Astrocyte of the hippocampus (primary cell): ENCODE measurements at regions not wholly inside any gene's neighbourhood (a gene's known extent, or its start where the extent isn't known, plus 50 kb on each side); places are given as distances from the start of the nearest gene placed in this dataset.

Experiments used
- DNase-seq: peaks from one replicate; pipeline ENCODE4 v3.0.0; 2011; ENCODE audit warnings: low read depth, low spot score

DNA sequence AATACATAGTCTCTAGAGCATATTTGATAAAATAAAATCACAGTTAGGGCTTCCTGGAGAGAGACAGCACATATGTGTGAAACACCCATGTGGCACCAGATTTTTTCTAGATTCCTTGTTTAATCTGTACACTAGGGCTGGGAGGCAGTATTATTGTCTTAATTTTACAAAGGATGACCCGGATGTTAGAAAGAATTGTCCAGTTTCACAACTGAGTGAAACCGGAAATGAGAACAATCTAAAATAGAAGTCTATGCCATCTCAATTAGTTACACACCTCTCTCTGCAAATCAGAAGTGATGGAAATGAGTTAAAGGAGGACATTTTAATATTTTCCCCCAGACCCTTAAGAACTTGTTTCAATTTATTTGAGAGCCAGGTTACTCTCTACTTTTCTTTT is 463.7 kb upstream of the DSEL start:
- no peak for DNase-seq

DNA sequence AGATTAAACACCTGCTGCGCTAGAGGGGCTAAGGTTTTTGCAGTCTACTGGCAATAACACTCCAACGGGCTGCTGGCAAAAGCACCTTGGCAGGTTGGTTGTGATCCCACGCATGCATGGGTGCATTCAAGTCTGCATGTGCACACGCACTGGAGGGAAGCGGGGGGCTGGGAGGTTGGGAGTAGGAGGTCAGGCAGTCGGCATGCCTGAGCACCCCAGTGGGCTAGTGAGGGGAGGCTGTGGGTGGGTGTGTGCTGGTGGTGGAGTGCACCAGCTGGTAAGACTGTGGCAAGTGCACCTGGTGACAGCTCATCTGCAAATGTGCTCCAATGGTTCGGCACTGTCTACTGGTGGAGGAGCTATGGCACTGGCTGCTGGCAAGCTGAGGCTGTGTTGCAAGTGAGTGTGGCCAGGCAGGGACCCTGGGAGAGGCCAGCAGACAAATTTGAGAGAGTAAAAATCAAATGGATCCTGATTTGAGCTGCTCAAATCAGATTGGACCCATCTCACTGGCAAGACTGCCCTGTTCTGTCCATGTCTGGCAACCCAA is 460.6 kb upstream of the DSEL start:
- DNase-seq: no peak

DNA sequence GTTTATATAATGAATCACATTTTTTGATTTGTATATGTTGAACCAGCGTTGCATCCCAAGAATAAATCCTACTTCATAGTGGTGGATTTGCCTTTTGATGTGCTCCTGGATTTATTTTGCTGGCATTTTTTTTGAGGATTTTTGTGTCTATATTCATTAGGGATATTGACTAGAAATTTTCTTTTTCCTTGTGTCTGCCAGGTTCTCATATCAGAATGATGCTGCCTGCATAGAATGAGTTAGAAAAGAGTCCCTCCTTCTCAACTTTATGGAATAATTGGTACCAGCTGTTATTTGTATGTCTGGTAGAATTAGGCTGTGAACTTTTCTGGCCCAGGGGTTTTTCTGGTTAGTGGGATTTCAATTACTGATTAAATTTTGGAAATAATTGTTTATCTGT is 457.4 kb upstream of the DSEL start:
- no peak for DNase-seq

DNA sequence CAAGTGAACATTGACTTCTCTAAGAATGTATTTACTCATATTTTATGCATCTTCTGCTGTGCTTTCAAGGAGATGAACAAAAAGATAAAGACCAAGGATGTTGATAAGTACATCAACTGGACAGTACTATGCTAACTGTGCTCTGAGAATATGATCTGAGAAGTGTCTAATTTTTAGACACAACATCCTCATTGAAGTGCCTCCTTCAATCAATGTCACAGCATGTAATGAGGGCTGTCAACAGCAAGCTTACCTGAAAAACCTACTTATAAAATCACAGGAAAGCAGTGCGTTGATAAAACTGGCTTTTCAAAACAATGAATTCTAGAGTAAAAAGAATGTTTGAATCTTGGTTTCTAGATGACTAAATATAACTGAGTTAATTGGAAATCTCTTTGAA is 452.9 kb upstream of the DSEL start:
- DNase-seq: no peak

DNA sequence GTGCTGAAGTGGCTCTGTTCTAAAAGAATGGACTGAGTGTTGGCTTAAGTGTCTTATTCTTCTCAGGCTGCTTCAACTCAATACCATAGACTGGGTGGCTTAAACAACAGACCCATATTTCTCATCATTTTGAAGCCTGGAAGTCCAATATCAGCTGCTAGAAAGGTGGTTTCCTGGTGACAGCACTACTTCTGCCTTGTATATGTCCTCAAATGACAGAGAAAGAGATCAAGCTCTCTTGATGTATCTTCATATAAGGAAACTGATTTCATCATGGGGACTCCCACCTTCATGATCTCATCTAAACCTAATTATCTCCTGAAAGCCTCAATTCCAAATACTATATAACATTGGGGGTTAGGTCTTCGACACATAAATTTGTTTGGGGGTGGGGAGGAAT is 449.7 kb upstream of the DSEL start:
- DNase-seq: no peak

DNA sequence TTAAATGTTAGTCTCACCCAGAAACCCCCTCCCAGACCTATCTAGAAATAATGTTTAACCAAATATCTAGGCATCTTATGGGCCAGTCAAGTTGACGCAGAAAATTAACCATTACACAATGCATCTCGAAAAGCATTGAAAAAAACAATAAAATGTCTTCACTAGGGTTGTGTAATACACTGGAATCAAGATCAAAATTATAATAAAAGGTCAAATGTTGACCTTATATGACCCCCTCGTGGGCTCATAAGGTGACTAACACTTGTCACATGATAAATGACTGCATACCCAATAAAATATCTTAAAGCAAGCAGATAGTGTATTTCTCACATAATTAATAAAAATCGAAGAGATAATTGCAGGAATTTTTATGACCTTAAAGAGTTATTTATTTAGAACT is 447.9 kb upstream of the DSEL start:
- no peak for DNase-seq

DNA sequence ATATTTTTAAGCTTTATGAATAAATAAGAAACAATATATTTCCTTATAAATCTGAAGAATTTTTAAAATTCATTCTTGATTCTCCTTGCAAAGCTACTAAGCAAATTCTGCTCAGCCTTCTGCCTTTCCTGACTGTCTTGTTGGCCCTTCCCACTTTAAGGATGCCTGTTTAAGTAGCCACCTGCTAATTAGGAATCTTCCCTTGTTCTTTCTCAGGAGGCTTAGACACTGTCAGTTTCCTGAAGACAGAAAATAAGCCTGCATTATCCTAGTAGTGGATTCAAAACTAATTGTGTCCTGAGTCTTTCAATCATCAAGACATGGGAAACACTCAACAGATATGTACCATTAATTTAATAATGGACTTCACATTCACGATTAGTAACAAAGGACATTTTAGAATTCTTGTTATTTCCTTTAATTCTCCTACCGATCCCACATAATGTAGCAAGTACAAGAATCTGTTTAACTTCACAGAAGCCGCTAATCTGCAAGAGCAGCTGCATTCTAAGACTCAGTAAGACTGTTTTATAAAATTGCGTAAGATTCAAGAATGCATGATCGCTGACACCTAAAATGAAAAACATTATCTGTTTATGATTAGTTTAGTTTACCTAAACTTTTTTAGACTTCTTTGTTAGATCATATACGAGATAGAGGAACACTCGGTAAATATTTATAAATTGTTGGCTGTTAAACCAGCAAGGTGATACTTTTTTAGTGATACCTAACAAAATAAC is 445.4 kb upstream of the DSEL start:
- no peak for DNase-seq

DNA sequence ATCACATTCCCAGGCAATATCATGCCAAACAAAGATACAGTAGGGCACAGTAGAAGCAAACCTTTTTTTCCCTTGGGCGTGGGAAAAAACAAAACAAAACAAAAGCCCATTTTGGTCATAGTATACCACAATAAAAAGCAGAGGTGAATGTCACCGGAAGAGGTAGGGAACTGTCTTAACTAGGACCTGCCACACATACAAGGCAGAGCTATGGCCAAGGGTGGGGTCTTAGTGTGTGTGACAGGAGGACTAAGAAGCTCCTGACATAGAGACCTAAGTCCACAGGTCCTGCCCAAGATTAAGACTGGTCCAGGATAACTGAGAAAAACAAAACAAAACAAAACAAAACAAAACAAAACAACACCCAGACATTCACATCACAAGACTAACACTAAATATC is 441.2 kb upstream of the DSEL start:
- DNase-seq: no peak

DNA sequence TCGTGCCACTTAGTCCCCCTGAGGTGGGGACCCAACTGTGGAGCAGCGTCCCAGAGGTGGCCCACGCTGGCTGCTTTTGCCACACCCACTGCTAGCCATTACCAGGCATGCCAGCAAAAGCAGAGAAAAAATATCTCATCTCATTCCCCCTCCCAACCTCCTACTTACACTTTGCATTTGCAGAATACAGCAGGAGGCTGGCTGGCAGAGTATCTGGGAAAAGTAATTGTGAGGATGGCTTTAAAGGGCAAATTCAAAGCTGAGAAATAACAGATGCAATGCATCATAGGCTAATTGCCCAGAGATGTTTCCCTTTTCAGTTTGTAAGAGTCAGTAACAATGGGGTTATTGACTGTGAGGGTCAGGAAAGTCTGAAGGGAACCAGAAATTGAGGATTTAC is 438.1 kb upstream of the DSEL start:
- no peak for DNase-seq

DNA sequence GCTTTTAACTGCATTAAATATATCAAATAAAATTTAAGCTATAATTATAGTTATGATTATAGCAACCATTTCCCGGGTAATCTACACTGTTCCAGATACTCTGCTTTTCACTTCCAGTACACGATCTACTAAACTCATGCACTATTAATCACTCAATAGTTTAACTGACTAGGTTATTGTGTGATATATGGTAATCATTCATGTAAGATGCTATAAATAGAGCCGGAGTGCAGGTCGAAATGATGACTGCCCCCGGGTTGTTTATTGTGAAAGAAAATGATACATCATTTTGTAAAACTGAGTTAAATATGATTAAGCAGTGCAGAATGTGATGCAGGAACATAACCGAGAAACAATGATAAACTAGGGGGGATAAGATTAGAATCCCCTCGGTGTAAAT is 434.6 kb upstream of the DSEL start:
- no peak for DNase-seq

DNA sequence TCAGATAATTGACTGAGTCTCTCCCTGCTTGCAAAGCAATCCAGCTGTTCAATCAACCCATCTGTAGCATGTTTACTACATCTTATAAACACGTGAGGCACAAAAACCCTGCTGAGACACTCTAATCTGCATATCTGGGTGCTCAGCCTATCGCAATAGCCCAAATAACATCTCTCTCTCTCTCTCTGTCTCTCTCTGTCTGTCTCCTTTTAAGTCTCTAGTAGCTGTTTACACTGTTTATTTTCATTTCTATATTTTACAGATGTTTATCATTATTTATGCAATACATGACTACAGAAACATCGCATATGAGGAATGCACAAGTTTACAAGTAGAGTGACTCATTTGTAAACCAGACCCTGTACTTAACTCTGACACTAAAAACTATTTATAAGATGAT is 422.1 kb upstream of the DSEL start:
- DNase-seq: no peak

DNA sequence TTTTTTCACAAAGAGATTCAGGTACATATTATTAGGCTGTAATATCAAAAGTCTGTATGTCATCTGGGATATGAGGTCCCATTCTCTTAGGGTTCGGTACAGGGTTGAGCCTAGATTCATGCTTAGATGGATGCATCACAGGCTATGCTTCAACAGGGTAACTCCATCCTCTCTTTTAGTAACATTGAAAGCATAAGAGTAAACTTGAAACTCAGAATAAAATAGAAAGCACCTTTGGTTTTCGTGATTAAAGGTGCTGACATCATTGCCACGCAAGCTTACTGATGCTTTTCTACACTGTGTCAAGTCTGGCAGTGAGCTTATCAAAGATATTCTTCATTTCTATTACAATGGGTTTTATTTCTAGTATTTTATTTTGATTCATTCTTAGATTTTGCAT is 419.1 kb upstream of the DSEL start:
- DNase-seq: no peak

DNA sequence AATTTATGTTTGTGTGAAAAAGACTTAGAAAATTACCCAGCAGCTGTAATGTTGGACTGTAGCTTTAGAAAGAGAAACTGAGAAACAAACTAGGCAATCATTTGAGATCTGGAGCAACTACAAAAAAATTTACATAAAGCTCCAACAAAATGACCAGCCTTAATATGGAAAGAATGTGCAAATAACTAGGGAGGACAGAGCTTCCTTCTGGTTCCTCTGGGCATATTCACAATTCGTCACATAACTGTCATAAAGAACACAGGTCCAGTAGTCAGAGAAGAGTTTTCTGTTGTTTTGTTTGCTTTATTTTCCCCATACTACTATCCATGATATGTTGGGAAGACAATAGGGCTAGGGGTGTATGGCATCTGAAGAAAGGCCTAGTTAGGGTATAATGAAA is 416.8 kb upstream of the DSEL start:
- no peak for DNase-seq

DNA sequence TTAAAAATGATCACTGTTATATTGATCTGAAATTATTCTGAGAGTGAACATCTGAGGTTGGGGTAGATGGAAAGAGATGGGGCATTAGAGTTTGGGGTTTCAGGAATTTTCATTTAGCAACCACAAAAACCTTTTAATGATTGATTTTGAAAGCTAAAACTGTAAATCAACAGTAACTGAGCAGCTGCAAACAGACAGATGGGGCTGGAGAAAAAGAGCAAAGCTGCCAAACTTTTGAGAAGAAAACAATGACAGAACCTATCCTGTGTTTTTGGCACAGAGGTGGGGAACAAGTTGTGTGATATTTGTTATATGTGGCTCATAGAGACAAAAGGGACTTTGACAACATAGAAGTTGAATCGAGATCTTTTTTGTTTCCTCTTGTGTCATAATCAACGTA is 415.8 kb upstream of the DSEL start:
- no peak for DNase-seq

DNA sequence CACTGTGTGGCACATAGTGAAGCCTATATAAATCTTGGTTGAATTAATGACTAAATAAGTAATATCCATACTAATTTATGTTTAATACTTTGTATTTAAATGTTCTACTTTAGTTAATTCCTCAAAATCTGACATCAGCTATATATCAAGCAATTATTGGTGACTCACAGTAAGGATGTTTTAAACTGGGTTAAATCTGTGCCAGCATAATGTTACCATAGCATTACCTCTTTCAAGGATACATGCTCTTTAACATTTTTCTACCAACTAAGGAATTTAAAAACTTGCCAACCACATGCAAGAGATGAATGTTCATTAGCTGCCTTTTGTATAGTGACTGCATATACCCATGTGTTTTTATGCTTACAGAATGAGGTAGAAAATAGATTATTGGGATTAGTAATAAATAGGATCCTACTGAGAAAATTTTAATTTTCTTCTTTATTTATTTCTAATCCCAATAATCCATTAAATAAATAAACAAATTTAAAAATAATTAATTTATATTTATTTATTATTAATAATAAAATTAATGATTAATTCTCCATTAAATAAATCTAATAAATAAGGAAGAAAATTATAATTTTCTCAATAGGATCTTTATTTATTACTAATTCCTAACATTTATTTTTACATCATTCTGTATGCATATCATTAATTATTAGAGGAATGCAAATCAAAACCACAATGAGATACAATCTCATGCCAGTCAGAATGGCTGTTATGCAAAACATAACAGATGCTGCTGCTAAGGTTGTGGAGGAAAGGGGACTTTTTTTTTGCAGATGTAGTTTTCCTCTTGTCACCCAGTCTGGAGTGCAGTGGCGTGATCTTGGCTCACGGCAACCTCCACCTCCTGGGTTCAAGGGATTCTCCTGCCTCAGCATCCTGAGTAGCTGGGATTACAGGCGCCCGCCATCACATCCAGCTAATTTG is 410.7 kb upstream of the DSEL start:
- no peak for DNase-seq

DNA sequence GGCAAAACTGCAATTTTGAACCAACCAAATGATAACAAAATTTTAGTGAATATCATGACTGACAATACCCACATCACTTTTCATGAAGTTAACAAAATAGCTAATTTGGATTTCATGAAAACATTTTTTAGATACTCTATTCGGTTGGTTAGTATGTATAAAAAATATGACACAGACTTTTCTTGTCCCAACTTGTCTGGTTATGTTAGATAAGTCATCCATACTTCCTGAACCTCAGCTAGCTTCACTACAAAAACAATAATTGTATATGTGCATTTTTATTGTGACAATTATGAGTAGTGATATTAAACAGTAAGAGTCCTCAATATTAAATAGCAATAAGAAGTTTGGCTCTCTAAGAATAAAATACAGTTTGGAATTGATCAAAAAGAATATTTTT is 408.1 kb upstream of the DSEL start:
- DNase-seq: no peak

DNA sequence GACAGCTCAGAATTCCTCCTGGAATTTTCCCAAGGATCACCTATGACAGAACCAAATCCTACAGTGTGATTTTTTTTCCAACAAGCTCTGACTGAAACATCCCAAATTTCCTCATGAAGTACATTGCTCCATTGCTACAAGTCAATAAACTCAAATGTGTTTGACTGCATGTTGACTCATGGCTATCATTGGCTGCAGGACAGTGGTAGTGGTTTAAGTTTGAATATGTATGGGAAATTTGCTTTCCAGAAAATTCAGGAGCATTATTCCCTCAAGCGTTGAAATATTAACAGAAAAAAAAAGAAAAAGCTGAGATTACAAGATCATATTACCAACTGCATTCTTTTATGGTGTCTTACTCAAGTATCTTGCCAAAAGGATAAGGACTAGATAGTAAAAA is 402.8 kb upstream of the DSEL start:
- no peak for DNase-seq

DNA sequence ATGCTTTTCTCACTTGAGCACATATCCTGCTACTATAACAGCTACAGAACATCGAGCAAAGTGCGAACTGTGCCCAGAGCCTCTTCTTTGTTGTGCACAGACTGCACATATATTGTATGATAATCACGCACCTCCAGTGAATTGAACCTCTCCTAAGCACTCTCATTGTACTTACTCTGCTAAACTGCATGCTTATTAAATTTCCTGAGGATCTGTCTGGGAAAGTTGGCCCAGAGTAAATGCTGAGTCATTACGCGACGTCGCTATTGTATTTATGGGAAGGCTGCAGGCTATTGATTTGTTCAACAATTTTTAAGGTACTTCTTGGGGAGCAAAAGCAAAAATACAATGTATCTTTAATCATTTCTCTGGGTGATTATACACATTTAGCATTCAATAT is 399.6 kb upstream of the DSEL start:
- DNase-seq: peak; percentile 13

DNA sequence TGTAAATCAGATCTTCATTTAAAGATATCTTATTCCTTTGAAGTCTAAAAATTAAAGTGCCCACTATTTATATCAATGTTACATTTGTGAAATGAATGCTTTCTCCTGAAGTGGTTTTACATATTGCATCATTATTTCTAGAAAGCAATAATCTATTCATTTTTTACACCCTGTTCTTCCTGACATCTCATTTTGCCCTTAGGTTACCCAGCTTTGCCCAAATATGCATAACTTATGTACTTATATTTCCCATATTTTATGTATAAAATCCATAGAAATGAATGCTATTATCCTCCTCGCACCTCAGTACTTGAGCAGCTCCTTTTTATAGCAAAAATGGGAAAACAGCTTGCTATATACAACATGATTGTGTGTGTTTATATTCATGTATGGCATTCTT is 396.5 kb upstream of the DSEL start:
- DNase-seq: no peak

DNA sequence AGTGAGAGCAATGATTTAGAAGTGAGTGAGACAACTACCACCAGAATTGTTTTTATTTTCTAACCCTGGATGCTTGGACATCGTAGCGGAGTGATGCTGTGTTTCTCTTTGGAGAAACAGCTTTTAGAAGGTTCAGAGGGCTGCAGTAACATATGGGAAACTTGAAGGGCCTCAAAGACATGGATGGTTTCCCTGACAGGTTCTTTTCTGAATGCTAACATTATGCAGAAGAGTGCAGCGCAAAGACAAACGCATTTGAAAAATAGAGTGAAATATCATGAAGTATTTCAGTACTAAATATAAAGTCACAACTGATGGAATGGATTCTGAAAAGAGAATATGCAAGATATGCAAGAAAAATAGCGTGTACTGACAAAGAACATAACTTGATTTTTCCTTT is 385.1 kb upstream of the DSEL start:
- DNase-seq: no peak

DNA sequence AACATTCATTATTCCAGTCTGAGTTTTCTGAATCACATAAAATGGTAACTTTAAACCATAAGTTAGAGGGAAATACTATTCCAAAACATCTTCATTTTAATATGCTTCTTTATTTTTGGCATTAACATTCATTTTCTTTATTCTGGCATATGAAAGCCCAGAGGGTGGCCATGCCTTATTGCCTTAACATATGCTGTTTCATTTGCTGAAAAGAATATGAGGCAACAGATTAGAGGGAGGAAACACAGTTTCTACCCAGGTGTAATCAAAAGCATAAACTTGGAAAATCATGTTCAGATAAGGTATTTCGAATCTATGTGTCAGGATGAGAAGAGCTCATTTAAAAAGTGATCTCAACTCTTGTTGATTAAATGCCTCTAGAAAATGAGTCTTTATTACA is 379.9 kb upstream of the DSEL start:
- no peak for DNase-seq

DNA sequence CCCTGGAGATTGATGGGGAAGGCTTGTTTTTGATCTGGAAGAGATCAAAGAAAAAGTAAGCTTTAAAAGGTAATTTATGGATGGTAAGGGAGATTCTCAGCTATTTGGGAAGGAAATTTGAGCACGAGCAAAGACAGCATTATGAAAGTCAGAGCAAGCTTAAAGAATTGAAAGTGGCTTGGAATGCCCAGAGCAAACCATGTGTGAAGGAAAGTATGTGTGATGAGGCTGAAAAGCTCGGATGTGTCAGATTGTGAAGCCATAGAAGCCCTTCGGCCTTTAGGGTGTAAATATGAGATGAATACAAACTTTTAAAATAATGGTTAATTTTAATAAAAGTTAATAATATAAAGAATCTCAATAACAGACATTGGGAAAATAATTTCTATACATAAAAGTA is 377.4 kb upstream of the DSEL start:
- DNase-seq: no peak

DNA sequence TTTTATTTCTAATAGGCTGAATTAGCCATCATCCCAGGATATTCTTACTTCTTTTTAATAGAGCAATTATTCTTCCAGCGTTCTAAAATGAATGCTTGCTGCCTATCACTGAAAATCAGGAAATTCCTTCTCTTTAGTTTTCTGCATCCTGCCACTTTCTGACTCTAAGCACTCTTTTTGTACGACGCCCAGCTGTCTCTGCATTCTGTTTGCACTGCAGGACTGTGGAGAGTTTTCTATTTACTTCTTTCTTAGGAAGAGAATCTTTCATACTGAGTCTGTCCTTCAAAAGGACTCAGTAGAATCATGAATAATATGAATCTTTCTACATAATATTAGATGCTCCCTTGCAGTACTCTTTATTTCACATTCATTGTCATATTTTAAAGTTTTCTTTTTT is 360.4 kb upstream of the DSEL start:
- no peak for DNase-seq
